ENCODE measurements at regions not wholly inside any gene's neighbourhood (a gene's known extent, or its start where the extent isn't known, plus 50 kb on each side); places are given as distances from the start of the nearest gene placed in this dataset.

DNA sequence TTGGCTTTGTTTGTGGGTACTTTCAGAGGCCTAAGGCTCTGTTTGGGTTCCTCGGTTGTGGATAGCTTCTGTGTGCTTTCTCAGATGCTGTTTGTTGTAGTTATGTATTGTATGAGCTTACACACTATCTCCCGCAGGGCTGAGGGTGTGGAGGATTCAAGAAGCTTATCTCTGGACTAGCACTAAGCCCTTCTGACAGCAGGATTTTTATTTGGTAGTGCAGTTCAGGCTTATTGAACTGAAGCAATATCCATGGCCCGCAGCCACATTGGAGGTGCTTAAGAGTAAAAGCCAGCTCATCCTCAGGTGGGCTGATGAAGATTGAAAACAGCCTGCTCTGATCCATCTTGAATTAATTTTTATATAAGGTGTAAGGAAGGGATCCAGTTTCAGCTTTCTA lies 128.2 kb downstream of the RASGEF1B start:
- H3K9me3 Mint-ChIP-seq (ENCODE audit: low read depth) = no peaks in the 10 kb centered on the region
- TF ChIP-seq, protein P1, sequence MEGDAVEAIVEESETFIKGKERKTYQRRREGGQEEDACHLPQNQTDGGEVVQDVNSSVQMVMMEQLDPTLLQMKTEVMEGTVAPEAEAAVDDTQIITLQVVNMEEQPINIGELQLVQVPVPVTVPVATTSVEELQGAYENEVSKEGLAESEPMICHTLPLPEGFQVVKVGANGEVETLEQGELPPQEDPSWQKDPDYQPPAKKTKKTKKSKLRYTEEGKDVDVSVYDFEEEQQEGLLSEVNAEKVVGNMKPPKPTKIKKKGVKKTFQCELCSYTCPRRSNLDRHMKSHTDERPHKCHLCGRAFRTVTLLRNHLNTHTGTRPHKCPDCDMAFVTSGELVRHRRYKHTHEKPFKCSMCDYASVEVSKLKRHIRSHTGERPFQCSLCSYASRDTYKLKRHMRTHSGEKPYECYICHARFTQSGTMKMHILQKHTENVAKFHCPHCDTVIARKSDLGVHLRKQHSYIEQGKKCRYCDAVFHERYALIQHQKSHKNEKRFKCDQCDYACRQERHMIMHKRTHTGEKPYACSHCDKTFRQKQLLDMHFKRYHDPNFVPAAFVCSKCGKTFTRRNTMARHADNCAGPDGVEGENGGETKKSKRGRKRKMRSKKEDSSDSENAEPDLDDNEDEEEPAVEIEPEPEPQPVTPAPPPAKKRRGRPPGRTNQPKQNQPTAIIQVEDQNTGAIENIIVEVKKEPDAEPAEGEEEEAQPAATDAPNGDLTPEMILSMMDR (IDR thresholded peaks at IDR 0.05) = no peak

DNA sequence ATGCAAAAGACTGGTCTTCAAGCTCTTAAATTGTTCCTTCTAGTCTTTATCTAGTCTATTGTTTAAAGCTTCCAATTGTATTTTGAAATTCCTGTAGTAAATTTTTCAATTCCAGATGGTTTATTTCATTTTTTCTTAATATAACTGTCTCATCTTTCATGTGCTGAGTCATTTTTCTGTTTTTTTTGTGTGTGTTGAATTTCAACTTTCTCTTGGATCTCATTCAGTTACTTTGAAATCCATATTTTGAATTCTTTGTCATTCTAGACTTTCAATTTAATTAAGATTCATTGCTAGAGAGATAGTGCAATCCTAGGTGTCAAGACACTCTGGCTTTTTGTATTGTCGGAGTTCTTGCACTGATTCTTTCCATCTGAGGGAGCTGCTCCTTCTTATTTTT lies 128.0 kb upstream of the PRKG2 start:
- no peak for DNase-seq (ENCODE audit: low spot score)
- Mint-ChIP-seq H3K27me3 (ENCODE audit: low read depth) (peaks cover 33% of the 10 kb centered on the region), H3K9me3 (ENCODE audit: low read depth) (no peaks in the 10 kb centered on the region), H3K27ac (ENCODE audit: unreplicated experiment) (no peak overlapping the region), H3K36me3 (ENCODE audit: low read depth) (no peaks in the 10 kb centered on the region), H3K4me1 (ENCODE audit: low read depth) (no peaks in the 10 kb centered on the region), H3K4me3 (ENCODE audit: unreplicated experiment) (no peak overlapping the region)
- TF ChIP-seq, protein P1 (IDR thresholded peaks at IDR 0.05) = no peak

More for the DNA sequence above, 128.2 kb downstream of the RASGEF1B start:
- Mint-ChIP-seq H3K36me3 (ENCODE audit: low read depth) (no peaks in the 10 kb centered on the region), H3K4me1 (ENCODE audit: low read depth) (no peaks in the 10 kb centered on the region), H3K27ac (ENCODE audit: unreplicated experiment) (no peak overlapping the region), H3K4me3 (ENCODE audit: unreplicated experiment) (no peak overlapping the region), H3K27me3 (ENCODE audit: low read depth) (peaks cover 33% of the 10 kb centered on the region)
- DNase-seq (ENCODE audit: low spot score) = no peak

DNA sequence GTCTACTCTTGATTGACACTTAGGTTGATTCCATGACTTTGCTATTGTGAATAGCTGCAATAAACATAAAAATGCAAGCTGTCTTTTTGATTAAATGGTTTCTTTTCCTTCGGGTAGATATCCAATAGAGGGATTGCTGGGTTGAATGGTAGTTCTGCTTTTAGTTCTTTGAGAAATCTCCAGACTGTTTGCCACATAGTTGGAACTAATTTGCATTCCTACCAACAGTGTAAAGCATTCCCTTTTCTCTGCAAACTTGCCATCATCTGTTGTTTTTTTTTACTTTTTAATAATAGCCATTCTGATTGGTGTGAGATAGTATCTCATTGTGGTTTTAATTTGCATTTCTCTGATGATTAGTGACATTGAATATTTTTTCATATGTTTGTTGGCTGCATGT lies 122.2 kb upstream of the PRKG2 start:
- TF ChIP-seq, protein P1 (IDR thresholded peaks at IDR 0.05) = no peak
- peaks cover 25% of the 10 kb centered on the region for H3K27me3 Mint-ChIP-seq (ENCODE audit: low read depth)
- DNase-seq (ENCODE audit: low spot score) = no peak
- no peaks in the 10 kb centered on the region for H3K36me3 Mint-ChIP-seq (ENCODE audit: low read depth)
- no peaks in the 10 kb centered on the region for H3K9me3 Mint-ChIP-seq (ENCODE audit: low read depth)
- no peak overlapping the region for H3K27ac Mint-ChIP-seq (ENCODE audit: unreplicated experiment)
- no peaks in the 10 kb centered on the region for H3K4me1 Mint-ChIP-seq (ENCODE audit: low read depth)
- no peak overlapping the region for H3K4me3 Mint-ChIP-seq (ENCODE audit: unreplicated experiment)

DNA sequence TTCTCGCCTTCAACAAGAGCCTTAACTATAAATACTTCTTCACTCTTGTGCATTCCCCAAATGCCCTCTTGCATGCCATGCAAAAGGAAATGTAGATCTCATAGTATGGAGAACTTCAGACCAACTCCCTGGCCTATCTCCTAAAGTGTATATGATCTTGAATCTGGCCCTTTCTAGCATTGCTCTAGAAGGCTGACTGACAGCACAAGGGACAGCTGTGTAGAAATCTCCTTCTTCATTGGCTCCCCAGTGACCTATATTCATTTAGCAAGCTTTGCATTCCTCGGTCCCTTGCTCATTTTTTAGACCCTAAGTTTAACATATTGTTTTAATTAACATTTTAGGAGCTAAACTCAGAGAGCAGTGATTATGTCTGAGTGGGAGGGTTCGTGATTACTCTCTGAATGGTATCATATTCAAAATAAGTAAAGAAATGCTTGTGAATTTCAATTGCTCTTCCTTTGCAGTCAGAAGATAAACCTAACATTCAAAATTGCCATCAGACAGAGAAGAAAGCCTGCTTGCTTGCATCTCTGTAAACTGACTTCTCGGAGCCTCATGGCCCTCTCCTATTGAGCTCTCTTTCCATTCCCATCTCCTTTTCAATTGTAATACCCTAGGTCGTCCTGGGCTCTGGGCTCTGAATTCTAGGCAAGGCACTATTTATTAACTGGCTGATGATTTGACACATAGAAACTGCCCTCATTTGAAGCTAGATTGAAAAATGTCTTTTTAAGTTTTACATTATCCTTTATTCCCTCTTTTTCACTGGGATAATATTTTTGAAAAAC lies 120.3 kb upstream of the PRKG2 start:
- H3K36me3 Mint-ChIP-seq (ENCODE audit: low read depth) = no peaks in the 10 kb centered on the region
- no peaks in the 10 kb centered on the region for H3K9me3 Mint-ChIP-seq (ENCODE audit: low read depth)
- H3K27me3 Mint-ChIP-seq (ENCODE audit: low read depth) = peaks cover 7% of the 10 kb centered on the region
- H3K27ac Mint-ChIP-seq (ENCODE audit: unreplicated experiment) = no peak overlapping the region
- H3K4me1 Mint-ChIP-seq (ENCODE audit: low read depth) = no peaks in the 10 kb centered on the region
- no peak overlapping the region for H3K4me3 Mint-ChIP-seq (ENCODE audit: unreplicated experiment)
- TF ChIP-seq, protein P1 (IDR thresholded peaks at IDR 0.05) = no peak
- DNase-seq (ENCODE audit: low spot score) = no peak

DNA sequence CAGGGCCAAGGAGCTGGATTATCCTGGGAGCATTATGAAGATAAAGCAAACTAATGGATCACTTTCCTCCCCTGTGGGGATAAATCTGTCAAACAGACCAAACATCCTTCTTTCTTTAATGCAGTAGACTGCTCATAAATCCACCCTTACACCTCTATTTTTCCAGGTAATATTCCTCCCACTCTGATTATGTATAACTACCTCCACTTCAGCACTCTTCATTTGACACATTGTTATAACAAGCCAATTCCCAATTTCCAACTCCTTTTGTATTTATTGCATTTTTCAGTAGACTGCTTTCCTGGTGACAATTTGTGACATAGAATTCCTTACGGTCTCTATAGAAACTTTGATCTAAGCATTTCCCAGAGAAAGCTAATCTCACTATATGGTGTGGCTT lies 115.0 kb upstream of the PRKG2 start:
- DNase-seq (ENCODE audit: low spot score) = no peak
- H3K27ac Mint-ChIP-seq (ENCODE audit: unreplicated experiment) = no peak overlapping the region
- peaks cover 6% of the 10 kb centered on the region for H3K27me3 Mint-ChIP-seq (ENCODE audit: low read depth)
- no peaks in the 10 kb centered on the region for H3K36me3 Mint-ChIP-seq (ENCODE audit: low read depth)
- no peaks in the 10 kb centered on the region for H3K4me1 Mint-ChIP-seq (ENCODE audit: low read depth)
- H3K9me3 Mint-ChIP-seq (ENCODE audit: low read depth) = peaks cover 5% of the 10 kb centered on the region
- TF ChIP-seq, protein P1 (IDR thresholded peaks at IDR 0.05) = no peak
- no peak overlapping the region for H3K4me3 Mint-ChIP-seq (ENCODE audit: unreplicated experiment)

Measured in chondrocyte (in vitro differentiated cells).